ENCODE measurements at regions not wholly inside any gene's neighbourhood (a gene's known extent, or its start where the extent isn't known, plus 50 kb on each side); places are given as distances from the start of the nearest gene placed in this dataset.

GRCh38 chr5:18099261-18099660, 465.0 kb downstream of the TAF11L14 start:
- no peaks in the 10 kb centered on the region for H3K79me1 ChIP-seq (ENCODE audit: insufficient read depth, low read depth, low read length, poor library complexity, severe bottlenecking)
- no peaks in the 10 kb centered on the region for H3K9me3 ChIP-seq (ENCODE audit: control insufficient read depth, low read depth, low read length)
- H3K9ac ChIP-seq (ENCODE audit: extremely low read depth, insufficient read length, low read length): no peak overlapping the region
- no peak overlapping the region for H3K4me2 ChIP-seq (ENCODE audit: insufficient read depth, insufficient read length, low read length)
- TF ChIP-seq, protein P1, sequence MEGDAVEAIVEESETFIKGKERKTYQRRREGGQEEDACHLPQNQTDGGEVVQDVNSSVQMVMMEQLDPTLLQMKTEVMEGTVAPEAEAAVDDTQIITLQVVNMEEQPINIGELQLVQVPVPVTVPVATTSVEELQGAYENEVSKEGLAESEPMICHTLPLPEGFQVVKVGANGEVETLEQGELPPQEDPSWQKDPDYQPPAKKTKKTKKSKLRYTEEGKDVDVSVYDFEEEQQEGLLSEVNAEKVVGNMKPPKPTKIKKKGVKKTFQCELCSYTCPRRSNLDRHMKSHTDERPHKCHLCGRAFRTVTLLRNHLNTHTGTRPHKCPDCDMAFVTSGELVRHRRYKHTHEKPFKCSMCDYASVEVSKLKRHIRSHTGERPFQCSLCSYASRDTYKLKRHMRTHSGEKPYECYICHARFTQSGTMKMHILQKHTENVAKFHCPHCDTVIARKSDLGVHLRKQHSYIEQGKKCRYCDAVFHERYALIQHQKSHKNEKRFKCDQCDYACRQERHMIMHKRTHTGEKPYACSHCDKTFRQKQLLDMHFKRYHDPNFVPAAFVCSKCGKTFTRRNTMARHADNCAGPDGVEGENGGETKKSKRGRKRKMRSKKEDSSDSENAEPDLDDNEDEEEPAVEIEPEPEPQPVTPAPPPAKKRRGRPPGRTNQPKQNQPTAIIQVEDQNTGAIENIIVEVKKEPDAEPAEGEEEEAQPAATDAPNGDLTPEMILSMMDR (conservative IDR thresholded peaks at IDR 0.05): no peak
- no peak overlapping the region for H2BK15ac ChIP-seq (ENCODE audit: low read depth, low read length)
- no peaks in the 10 kb centered on the region for H4K20me1 ChIP-seq (ENCODE audit: control insufficient read depth, insufficient read depth, insufficient read length)
- no peak overlapping the region for H4K8ac ChIP-seq (replicated peaks; ENCODE audit: insufficient read length, low read depth, low read length)
- H3K4me1 ChIP-seq (ENCODE audit: insufficient read depth, low read length): no peaks in the 10 kb centered on the region
- no peak overlapping the region for H4K91ac ChIP-seq (ENCODE audit: insufficient read length, low read depth, low read length)
- H3K56ac ChIP-seq (ENCODE audit: insufficient read length, low read depth, low read length): no peak overlapping the region
- peaks cover 15 to 21% of the 10 kb centered on the region in 2 experiments for H3K4me1 Mint-ChIP-seq
- no peaks in the 10 kb centered on the region for H3K27me3 ChIP-seq (ENCODE audit: insufficient read depth, low read length)
- DNase-seq: no peak
- no peaks in the 10 kb centered on the region for H3K27me3 Mint-ChIP-seq (ENCODE audit: low read depth)
- H3K36me3 Mint-ChIP-seq (ENCODE audit: insufficient read depth in 1 of 3, low read depth in 3 of 3): no peaks in the 10 kb centered on the region
- H2BK120ac ChIP-seq (ENCODE audit: low read depth, low read length, poor library complexity, severe bottlenecking): no peak overlapping the region
- H3K79me2 ChIP-seq (ENCODE audit: insufficient read depth, low read length): no peaks in the 10 kb centered on the region
- H3K14ac ChIP-seq (ENCODE audit: insufficient read depth, low read length): no peak overlapping the region
- no peak overlapping the region for H3K18ac ChIP-seq (ENCODE audit: insufficient read length, low read depth, low read length)
- H3K27ac ChIP-seq (ENCODE audit: insufficient read length, low read depth, low read length): no peak overlapping the region
- no peaks in the 10 kb centered on the region for H3K9me3 Mint-ChIP-seq
- no CpG with 5 or more reads among the region's 2 CpGs for WGBS (ENCODE audit: extremely low coverage, insufficient read length, low lambda C conversion rate)
- no peak overlapping the region for H3K27ac Mint-ChIP-seq
- no peak overlapping the region for H4K5ac ChIP-seq (ENCODE audit: insufficient read length, low read depth, low read length)
- H2BK20ac ChIP-seq (ENCODE audit: low read depth, low read length, poor library complexity, severe bottlenecking): no peak overlapping the region
- no peak overlapping the region for H3K4me3 Mint-ChIP-seq
- H2AFZ ChIP-seq (ENCODE audit: low read length): no peak overlapping the region
- no peak overlapping the region for H2BK12ac ChIP-seq (ENCODE audit: insufficient read length, low read depth, low read length)
- H3K23ac ChIP-seq (ENCODE audit: insufficient read length, low read depth, low read length): no peak overlapping the region
- no peak overlapping the region for H2BK5ac ChIP-seq (ENCODE audit: insufficient read length, low read length)
- no peaks in the 10 kb centered on the region for H3K23me2 ChIP-seq (ENCODE audit: insufficient read length, low read depth, low read length, poor library complexity, severe bottlenecking)
- no peak overlapping the region for H3K4ac ChIP-seq (ENCODE audit: low read depth, low read length)
- no peak overlapping the region for H3T11ph ChIP-seq (ENCODE audit: low read length)
- no peak overlapping the region for H2AK5ac ChIP-seq (ENCODE audit: insufficient read length, low read length)

All from H9 (cell line).